Activated T-helper 17 cell treated with anti-CD3 and anti-CD28 coated beads, Interleukin-2, amount 50 U/mL, for 72 hours (primary cell): ENCODE measurements at regions not wholly inside any gene's neighbourhood (a gene's known extent, or its start where the extent isn't known, plus 50 kb on each side); places are given as distances from the start of the nearest gene placed in this dataset.
A peak's percentile ranks its signal among the peaks of the same experiment; 100 is the strongest.

Source experiments
- ATAC-seq: fragments of 150-1000 bp; cut with Tn5 transposase; replicated peaks from 2 replicates; pipeline ENCODE4 v1.10.0; 2021; ENCODE audit warnings: mild to moderate bottlenecking, moderate library complexity
- H3K27ac Mint-ChIP-seq: one replicate; pipeline ENCODE4 v1.8.0; 2022; ENCODE audit warnings: mixed read lengths
- H3K27me3 Mint-ChIP-seq: one replicate; pipeline ENCODE4 v1.8.0; 2022; ENCODE audit warnings: mixed read lengths
- H3K36me3 Mint-ChIP-seq: one replicate; pipeline ENCODE4 v1.8.0; 2022; ENCODE audit warnings: low read depth, mild to moderate bottlenecking, mixed read lengths
- H3K4me1 Mint-ChIP-seq: one replicate; pipeline ENCODE4 v1.8.0; 2022; ENCODE audit warnings: mixed read lengths
- H3K4me3 Mint-ChIP-seq: one replicate; pipeline ENCODE4 v1.8.0; 2022; ENCODE audit warnings: mild to moderate bottlenecking, mixed read lengths
- H3K9me3 Mint-ChIP-seq: one replicate; pipeline ENCODE4 v1.8.0; 2022; ENCODE audit warnings: mixed read lengths

- no peaks in the 10 kb centered on the region for H3K9me3 Mint-ChIP-seq
- no peaks in the 10 kb centered on the region for H3K36me3 Mint-ChIP-seq
- H3K4me3 Mint-ChIP-seq: no peak overlapping the region
- no peaks in the 10 kb centered on the region for H3K27me3 Mint-ChIP-seq
- H3K27ac Mint-ChIP-seq: peak overlapping the region; percentile 96
- no peak for ATAC-seq
- H3K4me1 Mint-ChIP-seq: peaks cover 10% of the 10 kb centered on the region
Measured at GRCh38 chr2:7824211-7824610, 857.6 kb upstream of the ID2 start.

- ATAC-seq: peak; percentile 93
- H3K9me3 Mint-ChIP-seq: no peaks in the 10 kb centered on the region
- H3K4me1 Mint-ChIP-seq: peaks cover 19% of the 10 kb centered on the region
- peak overlapping the region; percentile 55 for H3K4me3 Mint-ChIP-seq
- H3K36me3 Mint-ChIP-seq: no peaks in the 10 kb centered on the region
- peak overlapping the region; percentile 96 for H3K27ac Mint-ChIP-seq
- H3K27me3 Mint-ChIP-seq: peaks cover 6% of the 10 kb centered on the region
Measured at GRCh38 chr2:7825591-7826312, 856.1 kb upstream of the ID2 start.

DNA sequence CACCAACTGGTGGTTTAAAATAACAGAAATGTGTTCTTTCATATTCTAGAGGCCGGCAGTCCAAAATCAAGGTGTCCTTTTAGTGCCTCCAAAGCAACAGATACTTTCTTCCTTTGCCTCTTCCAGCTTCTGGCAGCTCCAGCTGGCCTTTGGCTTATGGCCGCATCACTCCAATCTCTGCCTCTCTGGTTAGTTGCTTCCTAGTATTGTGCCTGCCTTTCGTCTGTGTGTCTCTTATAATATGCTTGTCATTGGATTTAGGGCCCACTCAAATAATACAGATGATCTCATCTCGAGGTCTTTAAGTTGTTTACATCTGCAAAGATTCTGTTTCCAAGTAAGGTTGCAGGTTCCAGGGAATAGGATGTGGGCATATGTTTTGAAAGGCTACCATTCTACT, 855.2 kb upstream of the ID2 start:
- peak overlapping the region; percentile 96 for H3K27ac Mint-ChIP-seq
- H3K4me1 Mint-ChIP-seq: peaks cover 19% of the 10 kb centered on the region
- peak; percentile 2 for ATAC-seq
- peak overlapping the region; percentile 55 for H3K4me3 Mint-ChIP-seq
- H3K9me3 Mint-ChIP-seq: no peaks in the 10 kb centered on the region
- peaks cover 6% of the 10 kb centered on the region for H3K27me3 Mint-ChIP-seq
- no peaks in the 10 kb centered on the region for H3K36me3 Mint-ChIP-seq

DNA sequence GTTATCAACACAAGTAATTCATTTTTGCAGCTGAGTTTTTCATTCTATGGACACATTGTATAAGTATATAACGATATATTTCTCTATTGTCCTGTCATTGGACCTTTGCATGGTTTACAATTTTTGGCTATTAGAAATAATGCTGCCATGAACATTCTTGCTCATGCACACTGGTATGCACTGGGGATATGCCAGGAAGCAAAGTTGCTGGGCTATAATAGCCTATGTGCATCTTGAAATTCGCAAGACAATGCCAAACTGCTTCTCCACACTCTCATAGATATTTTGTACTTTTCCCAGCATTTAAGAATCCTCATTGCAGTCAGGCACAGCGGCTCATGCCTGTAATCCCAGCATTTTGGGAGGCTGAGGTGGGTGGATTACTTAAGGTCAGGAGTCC, 852.6 kb upstream of the ID2 start:
- Mint-ChIP-seq H3K27me3 (peaks cover 6% of the 10 kb centered on the region), H3K4me3 (no peak overlapping the region), H3K27ac (no peak overlapping the region), H3K4me1 (peaks cover 19% of the 10 kb centered on the region), H3K36me3 (no peaks in the 10 kb centered on the region), H3K9me3 (no peaks in the 10 kb centered on the region)
- ATAC-seq: no peak

GRCh38 chr2:7830616-7831015, 851.2 kb upstream of the ID2 start:
- Mint-ChIP-seq H3K4me3 (no peak overlapping the region), H3K27me3 (peaks cover 6% of the 10 kb centered on the region), H3K27ac (no peak overlapping the region), H3K36me3 (no peaks in the 10 kb centered on the region), H3K9me3 (no peaks in the 10 kb centered on the region), H3K4me1 (peaks cover 19% of the 10 kb centered on the region)
- ATAC-seq: no peak

- no peaks in the 10 kb centered on the region for H3K9me3 Mint-ChIP-seq
- no peak overlapping the region for H3K4me3 Mint-ChIP-seq
- no peaks in the 10 kb centered on the region for H3K36me3 Mint-ChIP-seq
- H3K27me3 Mint-ChIP-seq: peaks cover 8% of the 10 kb centered on the region
- no peak for ATAC-seq
- H3K27ac Mint-ChIP-seq: no peak overlapping the region
- peaks cover 4% of the 10 kb centered on the region for H3K4me1 Mint-ChIP-seq
Measured at GRCh38 chr2:7835151-7835550, 846.7 kb upstream of the ID2 start.

- no peaks in the 10 kb centered on the region for H3K36me3 Mint-ChIP-seq
- peaks cover 7% of the 10 kb centered on the region for H3K27me3 Mint-ChIP-seq
- H3K27ac Mint-ChIP-seq: no peak overlapping the region
- H3K9me3 Mint-ChIP-seq: no peaks in the 10 kb centered on the region
- ATAC-seq: no peak
- H3K4me3 Mint-ChIP-seq: no peak overlapping the region
- no peaks in the 10 kb centered on the region for H3K4me1 Mint-ChIP-seq
Measured at GRCh38 chr2:7835693-7836680, 845.9 kb upstream of the ID2 start.

DNA sequence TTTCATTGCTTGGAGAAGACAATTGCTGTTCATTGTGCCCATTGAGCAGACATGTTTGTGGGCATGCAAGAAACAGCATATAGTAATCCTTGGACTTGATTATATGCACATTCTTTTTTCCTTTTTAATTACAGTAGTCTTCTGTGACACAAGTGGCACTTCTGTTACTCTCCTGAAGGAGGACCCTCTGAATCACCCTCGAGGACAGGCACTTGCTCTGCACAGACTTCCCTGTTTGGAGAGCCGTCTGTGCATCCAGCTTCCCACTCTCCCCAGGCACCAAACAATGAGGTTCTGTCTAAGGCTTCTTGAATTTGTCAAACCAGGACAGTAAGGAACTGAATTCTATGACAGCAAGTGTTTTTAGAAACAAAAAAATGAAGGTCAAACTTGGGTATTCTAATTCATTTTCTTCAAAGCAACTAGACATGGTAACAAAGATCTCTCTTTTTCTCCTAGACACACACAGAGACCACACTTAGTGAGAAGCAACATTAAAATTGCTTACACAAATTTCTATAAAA, 844.6 kb upstream of the ID2 start:
- H3K27me3 Mint-ChIP-seq: peaks cover 7% of the 10 kb centered on the region
- H3K4me3 Mint-ChIP-seq: no peak overlapping the region
- no peak overlapping the region for H3K27ac Mint-ChIP-seq
- ATAC-seq: no peak
- H3K4me1 Mint-ChIP-seq: no peaks in the 10 kb centered on the region
- no peaks in the 10 kb centered on the region for H3K9me3 Mint-ChIP-seq
- no peaks in the 10 kb centered on the region for H3K36me3 Mint-ChIP-seq

DNA sequence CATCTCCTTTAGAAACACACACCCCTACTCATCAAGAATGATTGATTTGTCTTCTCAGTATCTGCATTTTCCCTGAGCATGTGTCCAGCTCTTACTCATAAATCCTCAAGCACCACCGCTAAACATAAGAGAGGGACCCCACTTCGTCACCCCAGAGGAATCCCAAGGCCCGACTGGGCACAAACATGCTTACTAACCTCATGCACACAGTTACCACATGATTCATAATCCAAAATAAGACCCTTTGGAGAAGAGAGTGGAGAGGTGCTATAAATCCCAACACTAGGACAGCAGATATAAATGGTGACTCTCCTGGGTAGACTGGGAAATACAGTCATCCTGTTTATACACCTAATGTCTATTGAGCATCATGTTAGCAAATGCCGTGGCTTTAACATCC, 843.2 kb upstream of the ID2 start:
- Mint-ChIP-seq H3K36me3 (no peaks in the 10 kb centered on the region), H3K4me1 (no peaks in the 10 kb centered on the region), H3K4me3 (no peak overlapping the region)

GRCh38 chr2:7840651-7841380, 841.0 kb upstream of the ID2 start:
- no peaks in the 10 kb centered on the region for H3K9me3 Mint-ChIP-seq
- H3K27ac Mint-ChIP-seq: no peak overlapping the region
- ATAC-seq: no peak
- no peak overlapping the region for H3K4me3 Mint-ChIP-seq
- H3K4me1 Mint-ChIP-seq: no peaks in the 10 kb centered on the region
- H3K36me3 Mint-ChIP-seq: no peaks in the 10 kb centered on the region
- H3K27me3 Mint-ChIP-seq: peaks cover 7% of the 10 kb centered on the region

More for the DNA sequence above, 843.2 kb upstream of the ID2 start:
- Mint-ChIP-seq H3K27me3 (peaks cover 7% of the 10 kb centered on the region), H3K27ac (no peak overlapping the region), H3K9me3 (no peaks in the 10 kb centered on the region)
- no peak for ATAC-seq

DNA sequence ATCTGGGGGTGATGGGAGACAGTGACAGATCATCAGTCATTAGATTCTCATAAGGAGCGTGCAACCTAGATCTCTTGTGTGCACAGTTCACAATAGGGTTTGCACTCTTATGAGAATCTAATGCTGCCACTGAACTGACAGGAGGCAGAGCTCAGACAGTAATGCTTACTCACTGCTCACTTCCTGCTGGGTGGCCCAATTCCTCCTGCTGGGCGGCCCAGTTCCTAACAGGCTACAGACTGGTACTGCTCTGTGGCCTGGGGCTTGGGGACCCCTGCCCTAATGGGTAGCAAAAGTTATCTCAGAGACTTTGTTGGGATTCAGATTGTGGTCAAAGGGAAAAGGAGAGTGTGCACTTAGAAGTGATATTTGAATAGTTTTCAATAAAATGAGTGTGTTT, 840.1 kb upstream of the ID2 start:
- Mint-ChIP-seq H3K9me3 (no peaks in the 10 kb centered on the region), H3K27me3 (peaks cover 4% of the 10 kb centered on the region), H3K4me1 (no peaks in the 10 kb centered on the region), H3K27ac (no peak overlapping the region), H3K36me3 (no peaks in the 10 kb centered on the region), H3K4me3 (no peak overlapping the region)
- ATAC-seq: no peak

DNA sequence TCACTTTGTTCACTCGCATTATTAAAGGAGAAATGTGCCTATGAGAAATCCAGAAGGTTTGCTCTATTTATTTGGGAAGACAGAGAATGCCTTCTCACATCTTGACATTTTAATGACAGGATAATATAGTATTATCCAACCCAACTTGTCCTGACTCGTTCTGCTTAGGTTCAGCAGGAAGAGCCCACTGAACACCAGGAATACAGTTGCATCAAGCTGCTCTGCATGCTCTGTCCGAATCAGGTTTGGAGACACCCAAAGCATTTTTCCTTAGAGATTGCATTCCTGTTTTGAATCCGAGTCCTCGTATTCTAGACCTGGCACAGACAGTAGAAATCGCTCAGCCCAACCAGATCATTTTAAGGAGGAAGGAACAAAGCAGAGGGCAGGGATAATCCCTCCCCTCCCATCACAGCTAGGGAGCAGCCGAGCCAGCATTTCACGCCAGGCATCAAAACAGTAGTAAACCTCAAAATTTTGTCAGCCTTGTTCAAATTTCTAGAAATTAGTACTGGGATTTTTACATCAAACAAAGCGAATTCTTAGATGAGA, 837.4 kb upstream of the ID2 start:
- peaks cover 19% of the 10 kb centered on the region for H3K4me1 Mint-ChIP-seq
- no peak overlapping the region for H3K27ac Mint-ChIP-seq
- no peaks in the 10 kb centered on the region for H3K9me3 Mint-ChIP-seq
- no peaks in the 10 kb centered on the region for H3K27me3 Mint-ChIP-seq
- ATAC-seq: no peak
- H3K36me3 Mint-ChIP-seq: no peaks in the 10 kb centered on the region
- H3K4me3 Mint-ChIP-seq: no peak overlapping the region

GRCh38 chr2:7845332-7845731, 836.5 kb upstream of the ID2 start:
- no peak for ATAC-seq
- Mint-ChIP-seq H3K27ac (no peak overlapping the region), H3K4me1 (peaks cover 19% of the 10 kb centered on the region), H3K27me3 (no peaks in the 10 kb centered on the region), H3K36me3 (no peaks in the 10 kb centered on the region), H3K4me3 (no peak overlapping the region), H3K9me3 (no peaks in the 10 kb centered on the region)

- Mint-ChIP-seq H3K4me3 (no peak overlapping the region), H3K4me1 (peaks cover 19% of the 10 kb centered on the region), H3K27ac (peak overlapping the region; percentile 94), H3K27me3 (no peaks in the 10 kb centered on the region), H3K36me3 (no peaks in the 10 kb centered on the region), H3K9me3 (no peaks in the 10 kb centered on the region)
- no peak for ATAC-seq
Measured at GRCh38 chr2:7846607-7847006, 835.2 kb upstream of the ID2 start.
